ENCODE measurements at regions not wholly inside any gene's neighbourhood (a gene's known extent, or its start where the extent isn't known, plus 50 kb on each side); places are given as distances from the start of the nearest gene placed in this dataset.

DNA sequence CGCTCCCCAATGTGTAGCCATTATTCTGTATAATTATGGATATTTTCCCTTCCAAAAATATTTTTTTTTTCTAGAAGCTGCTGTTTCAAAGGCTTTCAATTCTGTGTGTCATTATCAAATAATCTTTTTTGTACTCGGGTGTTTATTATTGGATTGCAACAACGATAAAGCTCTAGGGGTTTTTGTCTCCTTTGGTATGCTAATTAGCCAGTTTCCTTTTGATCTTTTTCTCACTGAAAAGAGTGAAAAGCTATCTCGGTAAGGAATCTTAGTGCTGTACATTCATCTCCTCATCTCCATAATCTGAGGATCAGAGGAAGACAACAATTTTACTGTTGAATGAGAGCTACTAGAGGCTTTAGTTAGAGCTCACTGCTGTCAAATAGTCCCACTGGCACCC is 136.6 kb downstream of the OLFM4 start:
- TF ChIP-seq, protein P1, sequence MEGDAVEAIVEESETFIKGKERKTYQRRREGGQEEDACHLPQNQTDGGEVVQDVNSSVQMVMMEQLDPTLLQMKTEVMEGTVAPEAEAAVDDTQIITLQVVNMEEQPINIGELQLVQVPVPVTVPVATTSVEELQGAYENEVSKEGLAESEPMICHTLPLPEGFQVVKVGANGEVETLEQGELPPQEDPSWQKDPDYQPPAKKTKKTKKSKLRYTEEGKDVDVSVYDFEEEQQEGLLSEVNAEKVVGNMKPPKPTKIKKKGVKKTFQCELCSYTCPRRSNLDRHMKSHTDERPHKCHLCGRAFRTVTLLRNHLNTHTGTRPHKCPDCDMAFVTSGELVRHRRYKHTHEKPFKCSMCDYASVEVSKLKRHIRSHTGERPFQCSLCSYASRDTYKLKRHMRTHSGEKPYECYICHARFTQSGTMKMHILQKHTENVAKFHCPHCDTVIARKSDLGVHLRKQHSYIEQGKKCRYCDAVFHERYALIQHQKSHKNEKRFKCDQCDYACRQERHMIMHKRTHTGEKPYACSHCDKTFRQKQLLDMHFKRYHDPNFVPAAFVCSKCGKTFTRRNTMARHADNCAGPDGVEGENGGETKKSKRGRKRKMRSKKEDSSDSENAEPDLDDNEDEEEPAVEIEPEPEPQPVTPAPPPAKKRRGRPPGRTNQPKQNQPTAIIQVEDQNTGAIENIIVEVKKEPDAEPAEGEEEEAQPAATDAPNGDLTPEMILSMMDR (IDR thresholded peaks at IDR 0.05; ENCODE audit: extremely low read depth in 1 of 2, insufficient read depth in 1 of 2, low read depth in 1 of 2, low read length in 2 of 2): no peak
- TF ChIP-seq MYC (IDR thresholded peaks at IDR 0.05; ENCODE audit: low read depth, low read length) (no peak), POLR2A (IDR thresholded peaks at IDR 0.05; ENCODE audit: low read depth, low read length) (no peak), POLR2AphosphoS5 (IDR thresholded peaks at IDR 0.05; ENCODE audit: insufficient read depth, low read depth, low read length) (no peak), EZH2 (IDR thresholded peaks at IDR 0.05; ENCODE audit: borderline replicate concordance, low read depth, low read length, severe bottlenecking) (no peak), JUN (IDR thresholded peaks at IDR 0.05; ENCODE audit: borderline replicate concordance, insufficient read depth, insufficient read length, low read depth) (no peak)
- TF ChIP-seq, protein P2, sequence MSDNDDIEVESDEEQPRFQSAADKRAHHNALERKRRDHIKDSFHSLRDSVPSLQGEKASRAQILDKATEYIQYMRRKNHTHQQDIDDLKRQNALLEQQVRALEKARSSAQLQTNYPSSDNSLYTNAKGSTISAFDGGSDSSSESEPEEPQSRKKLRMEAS (IDR thresholded peaks at IDR 0.05; ENCODE audit: insufficient read depth, insufficient read length): no peak
